H9 (cell line): ENCODE measurements at regions not wholly inside any gene's neighbourhood (a gene's known extent, or its start where the extent isn't known, plus 50 kb on each side); places are given as distances from the start of the nearest gene placed in this dataset.

Source experiments
- DNase-seq: peaks from one replicate; pipeline ENCODE4 v3.0.0-alpha.2; 2017
- H2AFZ ChIP-seq: one replicate; pipeline ENCODE4 v1.6.1; 2013; ENCODE audit warnings: mild to moderate bottlenecking, low read length, control low read depth, moderate library complexity
- H2AK5ac ChIP-seq: 2 replicates; pipeline ENCODE4 v1.6.1; 2013; ENCODE audit warnings: low read length, control low read depth, mixed read lengths; ENCODE audit not compliant: insufficient read length
- H2BK120ac ChIP-seq: one replicate; pipeline ENCODE4 v1.6.1; 2013; ENCODE audit warnings: low read depth, mild to moderate bottlenecking, low read length, control low read depth, inconsistent platforms; ENCODE audit not compliant: poor library complexity, severe bottlenecking
- H2BK12ac ChIP-seq: 2 replicates; pipeline ENCODE4 v1.6.1; 2013; ENCODE audit warnings: low read length, control low read depth, mixed read lengths, low read depth; ENCODE audit not compliant: insufficient read length
- H2BK15ac ChIP-seq: 2 replicates; pipeline ENCODE4 v1.6.1; 2013; ENCODE audit warnings: low read depth, low read length, control low read depth
- H2BK20ac ChIP-seq: one replicate; pipeline ENCODE4 v1.6.1; 2013; ENCODE audit warnings: low read depth, mild to moderate bottlenecking, low read length, control low read depth, inconsistent platforms; ENCODE audit not compliant: poor library complexity, severe bottlenecking
- H2BK5ac ChIP-seq: 2 replicates; pipeline ENCODE4 v1.6.1; 2013; ENCODE audit warnings: low read length, control low read depth, mixed read lengths; ENCODE audit not compliant: insufficient read length
- H3K14ac ChIP-seq: 2 replicates; pipeline ENCODE4 v1.6.1; 2013; ENCODE audit warnings: low read length, control low read depth; ENCODE audit not compliant: insufficient read depth
- H3K18ac ChIP-seq: 2 replicates; pipeline ENCODE4 v1.6.1; 2013; ENCODE audit warnings: low read depth, mild to moderate bottlenecking, mixed read lengths, low read length, control low read depth; ENCODE audit not compliant: insufficient read length
- H3K23ac ChIP-seq: 2 replicates; pipeline ENCODE4 v1.6.1; 2013; ENCODE audit warnings: low read length, control low read depth, mixed read lengths, low read depth; ENCODE audit not compliant: insufficient read length
- H3K23me2 ChIP-seq: 2 replicates; pipeline ENCODE4 v1.6.1; 2013; ENCODE audit warnings: low read depth, mild to moderate bottlenecking, mixed read lengths, low read length, control low read depth; ENCODE audit not compliant: insufficient read length, poor library complexity, severe bottlenecking
- H3K27ac ChIP-seq: 2 replicates; pipeline ENCODE4 v1.5.1; 2013; ENCODE audit warnings: low read length, control low read depth, mixed read lengths, low read depth; ENCODE audit not compliant: insufficient read length
- H3K27me3 ChIP-seq: 2 replicates; pipeline ENCODE4 v1.6.1; 2013; ENCODE audit warnings: low read length, control low read depth, inconsistent platforms; ENCODE audit not compliant: insufficient read depth
- H3K4ac ChIP-seq: 2 replicates; pipeline ENCODE4 v1.6.1; 2013; ENCODE audit warnings: low read depth, mild to moderate bottlenecking, control low read depth, inconsistent platforms, low read length, moderate library complexity
- H3K4me1 ChIP-seq: 2 replicates; pipeline ENCODE4 v1.6.1; 2013; ENCODE audit warnings: low read length, control low read depth, inconsistent platforms; ENCODE audit not compliant: insufficient read depth
- H3K4me2 ChIP-seq: 2 replicates; pipeline ENCODE4 v1.6.1; 2013; ENCODE audit warnings: low read length, control low read depth, mixed read lengths; ENCODE audit not compliant: insufficient read length, insufficient read depth
- H3K56ac ChIP-seq: 2 replicates; pipeline ENCODE4 v1.6.1; 2013; ENCODE audit warnings: low read depth, mild to moderate bottlenecking, mixed read lengths, low read length, control low read depth; ENCODE audit not compliant: insufficient read length
- H3K79me1 ChIP-seq: 2 replicates; pipeline ENCODE4 v1.6.1; 2013; ENCODE audit warnings: low read depth, mild to moderate bottlenecking, moderate library complexity, low read length, control low read depth, inconsistent platforms; ENCODE audit not compliant: insufficient read depth, poor library complexity, severe bottlenecking
- H3K79me2 ChIP-seq: 2 replicates; pipeline ENCODE4 v1.6.1; 2013; ENCODE audit warnings: low read length, control low read depth, inconsistent platforms; ENCODE audit not compliant: insufficient read depth
- H3K9ac ChIP-seq: 2 replicates; pipeline ENCODE4 v1.6.1; 2013; ENCODE audit warnings: low read length, control low read depth, mixed read lengths; ENCODE audit not compliant: insufficient read length; ENCODE audit errors: extremely low read depth
- H3K9me3 ChIP-seq: one replicate; pipeline ENCODE4 v1.6.1; 2013; ENCODE audit warnings: low read depth, low read length, inconsistent platforms; ENCODE audit not compliant: control insufficient read depth
- H3T11ph ChIP-seq: one replicate; pipeline ENCODE4 v1.6.1; 2013; ENCODE audit warnings: mild to moderate bottlenecking, low read length, control low read depth, inconsistent platforms
- H4K20me1 ChIP-seq: one replicate; pipeline ENCODE4 v1.6.1; 2013; ENCODE audit not compliant: control insufficient read depth, insufficient read length, insufficient read depth
- H4K5ac ChIP-seq: 2 replicates; pipeline ENCODE4 v1.6.1; 2013; ENCODE audit warnings: low read depth, mild to moderate bottlenecking, mixed read lengths, low read length, control low read depth; ENCODE audit not compliant: insufficient read length
- H4K8ac ChIP-seq: replicated peaks from 2 replicates; pipeline ENCODE4 v1.6.1; 2013; ENCODE audit warnings: low read length, control low read depth, mixed read lengths, low read depth; ENCODE audit not compliant: insufficient read length
- H4K91ac ChIP-seq: 2 replicates; pipeline ENCODE4 v1.6.1; 2013; ENCODE audit warnings: low read depth, mild to moderate bottlenecking, moderate library complexity, mixed read lengths, low read length, control low read depth; ENCODE audit not compliant: insufficient read length
- H3K27ac Mint-ChIP-seq, 3 experiments: 2 replicates in 2 of 3; 3 replicates in 1 of 3; pipeline ENCODE4 v1.8.0; 2020 to 2021; ENCODE audit warnings: mixed read lengths in 3 of 3, mild to moderate bottlenecking in 1 of 3, moderate library complexity in 1 of 3
- H3K27me3 Mint-ChIP-seq: 2 replicates; pipeline ENCODE4 v1.8.0; 2021; ENCODE audit warnings: low read depth, mild to moderate bottlenecking, moderate library complexity, mixed read lengths
- H3K36me3 Mint-ChIP-seq, 3 experiments: 2 replicates in 2 of 3; 3 replicates in 1 of 3; pipeline ENCODE4 v1.8.0; 2020 to 2021; ENCODE audit warnings: low read depth in 3 of 3, mixed read lengths in 3 of 3; ENCODE audit not compliant: insufficient read depth in 1 of 3
- H3K4me1 Mint-ChIP-seq, 2 experiments: 2 replicates each; pipeline ENCODE4 v1.8.0; 2020; ENCODE audit warnings: mixed read lengths in 2 of 2
- H3K4me3 Mint-ChIP-seq, 2 experiments: 2 replicates in 1 of 2; 3 replicates in 1 of 2; pipeline ENCODE4 v1.8.0; 2020 to 2021; ENCODE audit warnings: mild to moderate bottlenecking in 2 of 2, mixed read lengths in 2 of 2, moderate library complexity in 1 of 2
- H3K9me3 Mint-ChIP-seq, 2 experiments: 2 replicates in 1 of 2; 3 replicates in 1 of 2; pipeline ENCODE4 v1.8.0; 2020; ENCODE audit warnings: mild to moderate bottlenecking in 2 of 2, mixed read lengths in 2 of 2, moderate library complexity in 1 of 2
- WGBS: extraction: QIAGEN DNeasy Blood & Tissue Kit; methylation state at CpG from one replicate; pipeline ENCODE4 v1.1.7; 2013; ENCODE audit warnings: missing lambda C conversion rate, low lambda C conversion rate, mixed read lengths; ENCODE audit not compliant: insufficient read length; ENCODE audit errors: extremely low coverage; 5-methylcytosine and 5-hydroxymethylcytosine counted together
- TF ChIP-seq, protein P1 (sequence below): fragments of 200-600 bp; sonication (generic); conservative IDR thresholded peaks from 3 replicates; pipeline ENCODE4 v1.8.0; 2021; ENCODE audit warnings: antibody characterized with exemption, mild to moderate bottlenecking

DNA sequence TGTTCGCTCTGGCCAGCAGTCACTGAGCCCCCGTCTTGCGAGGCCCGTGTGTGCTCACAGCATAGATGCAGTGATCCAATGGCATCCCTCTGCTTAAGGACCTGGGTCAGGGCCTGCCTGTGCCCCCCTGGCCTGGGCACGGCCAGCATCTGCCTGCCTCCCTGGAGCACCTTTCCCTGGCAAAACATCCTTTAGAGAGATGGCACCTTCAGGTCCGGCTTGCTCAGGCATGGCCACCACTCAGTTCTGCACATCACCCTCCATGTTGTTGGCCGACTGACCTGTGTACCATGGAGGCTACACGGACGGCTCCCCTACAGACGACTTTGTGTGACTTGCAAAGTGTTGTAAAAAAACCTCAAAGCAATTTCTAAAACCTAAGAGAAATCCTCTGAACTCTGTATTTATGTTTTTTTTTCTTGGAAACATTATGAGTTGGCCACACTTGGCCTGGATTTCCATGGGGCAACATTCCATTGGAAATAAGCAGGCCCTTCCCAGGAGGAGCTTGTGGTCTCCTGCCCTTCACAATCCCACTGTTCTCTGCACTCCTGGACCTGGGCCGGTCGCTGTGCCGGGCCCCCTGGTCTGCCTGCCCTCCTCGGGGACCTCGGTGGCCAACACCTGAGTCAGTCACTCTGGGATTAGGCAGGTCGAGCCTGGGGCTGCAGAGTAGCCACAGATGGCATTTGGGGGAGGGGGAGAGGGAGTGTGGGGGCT is 592.4 kb downstream of the TBC1D22A start:
- no peak overlapping the region for H3K4ac ChIP-seq
- H3K79me1 ChIP-seq = no peaks in the 10 kb centered on the region
- H3K27ac ChIP-seq = no peak overlapping the region
- no peak overlapping the region for H3K23ac ChIP-seq
- no peaks in the 10 kb centered on the region for H4K20me1 ChIP-seq
- Mint-ChIP-seq H3K9me3 (peaks cover 93 to 98% of the 10 kb centered on the region in 2 experiments), H3K27ac (no peak overlapping the region), H3K4me1 (no peaks in the 10 kb centered on the region), H3K36me3 (peaks cover 2 to 55% (median 10%) of the 10 kb centered on the region in 3 experiments; a peak in 6 of 7 replicates), H3K27me3 (peaks cover 2% of the 10 kb centered on the region), H3K4me3 (no peak overlapping the region)
- H3K14ac ChIP-seq = no peak overlapping the region
- H2AFZ ChIP-seq = no peak overlapping the region
- H4K8ac ChIP-seq = no peak overlapping the region
- no peak overlapping the region for H3K4me2 ChIP-seq
- H3K4me1 ChIP-seq = no peaks in the 10 kb centered on the region
- no peak overlapping the region for H4K5ac ChIP-seq
- TF ChIP-seq, protein P1, sequence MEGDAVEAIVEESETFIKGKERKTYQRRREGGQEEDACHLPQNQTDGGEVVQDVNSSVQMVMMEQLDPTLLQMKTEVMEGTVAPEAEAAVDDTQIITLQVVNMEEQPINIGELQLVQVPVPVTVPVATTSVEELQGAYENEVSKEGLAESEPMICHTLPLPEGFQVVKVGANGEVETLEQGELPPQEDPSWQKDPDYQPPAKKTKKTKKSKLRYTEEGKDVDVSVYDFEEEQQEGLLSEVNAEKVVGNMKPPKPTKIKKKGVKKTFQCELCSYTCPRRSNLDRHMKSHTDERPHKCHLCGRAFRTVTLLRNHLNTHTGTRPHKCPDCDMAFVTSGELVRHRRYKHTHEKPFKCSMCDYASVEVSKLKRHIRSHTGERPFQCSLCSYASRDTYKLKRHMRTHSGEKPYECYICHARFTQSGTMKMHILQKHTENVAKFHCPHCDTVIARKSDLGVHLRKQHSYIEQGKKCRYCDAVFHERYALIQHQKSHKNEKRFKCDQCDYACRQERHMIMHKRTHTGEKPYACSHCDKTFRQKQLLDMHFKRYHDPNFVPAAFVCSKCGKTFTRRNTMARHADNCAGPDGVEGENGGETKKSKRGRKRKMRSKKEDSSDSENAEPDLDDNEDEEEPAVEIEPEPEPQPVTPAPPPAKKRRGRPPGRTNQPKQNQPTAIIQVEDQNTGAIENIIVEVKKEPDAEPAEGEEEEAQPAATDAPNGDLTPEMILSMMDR = no peak
- H3K79me2 ChIP-seq = no peaks in the 10 kb centered on the region
- no peak overlapping the region for H2BK20ac ChIP-seq
- H3K9me3 ChIP-seq = peaks cover 87% of the 10 kb centered on the region
- H3K27me3 ChIP-seq = no peaks in the 10 kb centered on the region
- H4K91ac ChIP-seq = no peak overlapping the region
- no peak overlapping the region for H2BK5ac ChIP-seq
- no peak overlapping the region for H3K18ac ChIP-seq
- no peak overlapping the region for H3T11ph ChIP-seq
- H2BK12ac ChIP-seq = no peak overlapping the region
- no peak overlapping the region for H3K56ac ChIP-seq
- no peak overlapping the region for H3K9ac ChIP-seq
- no peaks in the 10 kb centered on the region for H3K23me2 ChIP-seq
- H2BK120ac ChIP-seq = no peak overlapping the region
- no peak overlapping the region for H2AK5ac ChIP-seq
- DNase-seq = no peak
- WGBS = no CpG with 5 or more reads among the region's 16 CpGs
- no peak overlapping the region for H2BK15ac ChIP-seq
